ENCODE measurements at regions not wholly inside any gene's neighbourhood (a gene's known extent, or its start where the extent isn't known, plus 50 kb on each side); places are given as distances from the start of the nearest gene placed in this dataset.

DNA sequence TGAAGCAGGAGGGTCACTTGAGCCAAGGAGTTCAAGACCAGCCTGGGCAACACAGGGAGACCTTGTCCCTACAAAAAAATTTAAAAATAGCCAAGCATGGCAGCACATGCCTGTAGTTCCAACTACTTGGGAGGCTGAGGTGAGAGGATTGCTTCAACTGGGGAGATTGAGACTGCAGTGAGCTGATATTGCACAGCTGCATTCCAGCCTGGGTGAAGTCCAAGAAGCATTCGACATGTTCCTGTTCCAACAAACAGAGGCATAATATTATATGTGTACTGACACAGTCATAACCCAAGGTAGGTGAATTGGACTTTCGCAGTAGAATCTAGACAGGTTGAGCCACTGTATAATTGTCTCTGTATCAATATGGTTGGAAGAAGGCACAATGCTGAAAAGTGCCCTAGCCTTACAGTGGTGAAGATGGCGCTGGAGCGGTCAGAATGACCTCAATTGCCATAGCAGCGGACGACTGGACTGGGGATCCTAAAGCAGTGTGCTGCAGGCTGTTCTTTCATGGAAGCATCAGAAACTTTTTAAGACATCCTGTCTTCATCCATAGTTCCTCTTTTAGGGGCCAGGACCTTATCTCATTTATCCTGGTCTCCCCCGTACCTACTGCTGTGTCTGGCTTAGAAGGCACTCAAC is 112.0 kb upstream of the CLDN10 start:
- Histone ChIP-seq H2BK20ac (ENCODE audit: low read depth, low read length, poor library complexity, severe bottlenecking) (no peak overlapping the region), H4K91ac (ENCODE audit: insufficient read length, low read depth, low read length) (no peak overlapping the region), H2BK15ac (ENCODE audit: low read depth, low read length) (no peak overlapping the region), H3K14ac (ENCODE audit: insufficient read depth, low read length) (no peak overlapping the region), H4K5ac (ENCODE audit: insufficient read length, low read depth, low read length) (no peak overlapping the region), H4K20me1 (ENCODE audit: control insufficient read depth, insufficient read depth, insufficient read length) (no peaks in the 10 kb centered on the region), H3K56ac (ENCODE audit: insufficient read length, low read depth, low read length) (no peak overlapping the region), H3K9ac (ENCODE audit: extremely low read depth, insufficient read length, low read length) (no peak overlapping the region), H3K4me1 (ENCODE audit: insufficient read depth, low read length) (no peaks in the 10 kb centered on the region), H2BK12ac (ENCODE audit: insufficient read length, low read depth, low read length) (no peak overlapping the region), H3K23ac (ENCODE audit: insufficient read length, low read depth, low read length) (no peak overlapping the region), H4K8ac (replicated peaks; ENCODE audit: insufficient read length, low read depth, low read length) (no peak overlapping the region), H3K23me2 (ENCODE audit: insufficient read length, low read depth, low read length, poor library complexity, severe bottlenecking) (no peaks in the 10 kb centered on the region), H3K9me3 (ENCODE audit: control insufficient read depth, low read depth, low read length) (no peaks in the 10 kb centered on the region), H3K4ac (ENCODE audit: low read depth, low read length) (no peak overlapping the region), H3T11ph (ENCODE audit: low read length) (no peak overlapping the region), H2AK5ac (ENCODE audit: insufficient read length, low read length) (no peak overlapping the region), H3K79me1 (ENCODE audit: insufficient read depth, low read depth, low read length, poor library complexity, severe bottlenecking) (no peaks in the 10 kb centered on the region), H2BK5ac (ENCODE audit: insufficient read length, low read length) (no peak overlapping the region), H2AFZ (ENCODE audit: low read length) (no peak overlapping the region), H3K18ac (ENCODE audit: insufficient read length, low read depth, low read length) (no peak overlapping the region), H3K27me3 (ENCODE audit: insufficient read depth, low read length) (no peaks in the 10 kb centered on the region), H3K79me2 (ENCODE audit: insufficient read depth, low read length) (no peaks in the 10 kb centered on the region), H3K4me2 (ENCODE audit: insufficient read depth, insufficient read length, low read length) (no peak overlapping the region), H2BK120ac (ENCODE audit: low read depth, low read length, poor library complexity, severe bottlenecking) (no peak overlapping the region), H3K27ac (ENCODE audit: insufficient read length, low read depth, low read length) (no peak overlapping the region)
- peaks cover 5 to 6% of the 10 kb centered on the region in 2 experiments for H3K4me1 Mint-ChIP-seq
- H3K27me3 Mint-ChIP-seq (ENCODE audit: low read depth), result no peaks in the 10 kb centered on the region
- no peak overlapping the region for H3K4me3 Mint-ChIP-seq
- no peaks in the 10 kb centered on the region for H3K36me3 Mint-ChIP-seq (ENCODE audit: insufficient read depth in 1 of 3, low read depth in 3 of 3)
- DNase-seq, result no peak
- no peaks in the 10 kb centered on the region; a peak in 1 of 5 replicates for H3K9me3 Mint-ChIP-seq
- WGBS (ENCODE audit: extremely low coverage, insufficient read length, low lambda C conversion rate), result no CpG with 5 or more reads among the region's 7 CpGs
- peak overlapping the region in 1 of 3 experiments; percentile 78; a peak in 1 of 7 replicates for H3K27ac Mint-ChIP-seq
- TF ChIP-seq, protein P1, sequence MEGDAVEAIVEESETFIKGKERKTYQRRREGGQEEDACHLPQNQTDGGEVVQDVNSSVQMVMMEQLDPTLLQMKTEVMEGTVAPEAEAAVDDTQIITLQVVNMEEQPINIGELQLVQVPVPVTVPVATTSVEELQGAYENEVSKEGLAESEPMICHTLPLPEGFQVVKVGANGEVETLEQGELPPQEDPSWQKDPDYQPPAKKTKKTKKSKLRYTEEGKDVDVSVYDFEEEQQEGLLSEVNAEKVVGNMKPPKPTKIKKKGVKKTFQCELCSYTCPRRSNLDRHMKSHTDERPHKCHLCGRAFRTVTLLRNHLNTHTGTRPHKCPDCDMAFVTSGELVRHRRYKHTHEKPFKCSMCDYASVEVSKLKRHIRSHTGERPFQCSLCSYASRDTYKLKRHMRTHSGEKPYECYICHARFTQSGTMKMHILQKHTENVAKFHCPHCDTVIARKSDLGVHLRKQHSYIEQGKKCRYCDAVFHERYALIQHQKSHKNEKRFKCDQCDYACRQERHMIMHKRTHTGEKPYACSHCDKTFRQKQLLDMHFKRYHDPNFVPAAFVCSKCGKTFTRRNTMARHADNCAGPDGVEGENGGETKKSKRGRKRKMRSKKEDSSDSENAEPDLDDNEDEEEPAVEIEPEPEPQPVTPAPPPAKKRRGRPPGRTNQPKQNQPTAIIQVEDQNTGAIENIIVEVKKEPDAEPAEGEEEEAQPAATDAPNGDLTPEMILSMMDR (conservative IDR thresholded peaks at IDR 0.05), result no peak

Measured in H9 (cell line).